GM20000 (cell line): ENCODE measurements at regions not wholly inside any gene's neighbourhood (a gene's known extent, or its start where the extent isn't known, plus 50 kb on each side); places are given as distances from the start of the nearest gene placed in this dataset.

ENCODE experiments used
- DNase-seq: peaks from one replicate; pipeline ENCODE4 v3.0.0; 2012; ENCODE audit warnings: low spot score
- TF ChIP-seq, protein P1 (sequence below): IDR thresholded peaks from 2 replicates; pipeline ENCODE4 v1.5.1; 2012; ENCODE audit warnings: mild to moderate bottlenecking, control low read depth; ENCODE audit errors: extremely low read depth, missing control alignments

DNA sequence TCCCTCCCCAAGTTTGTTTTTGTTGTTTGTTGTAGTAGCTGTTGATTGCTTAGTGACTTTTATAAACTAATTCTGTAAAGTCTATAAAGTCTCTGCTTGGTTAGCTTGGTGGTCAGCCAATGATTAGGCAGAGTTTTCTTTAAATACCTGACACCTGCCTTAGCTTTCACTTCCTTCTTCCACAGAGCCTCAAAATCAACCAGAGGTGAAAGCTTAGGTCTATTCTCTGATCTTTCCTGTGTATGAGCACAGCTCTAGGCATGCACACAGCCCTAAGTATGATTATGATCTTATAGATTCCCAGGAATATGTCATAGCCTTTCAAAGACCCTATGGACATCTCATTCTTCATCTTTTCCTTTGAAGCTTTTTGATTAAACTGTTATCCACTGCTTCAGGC, 514.7 kb downstream of the AACS start:
- DNase-seq = no peak
- TF ChIP-seq, protein P1, sequence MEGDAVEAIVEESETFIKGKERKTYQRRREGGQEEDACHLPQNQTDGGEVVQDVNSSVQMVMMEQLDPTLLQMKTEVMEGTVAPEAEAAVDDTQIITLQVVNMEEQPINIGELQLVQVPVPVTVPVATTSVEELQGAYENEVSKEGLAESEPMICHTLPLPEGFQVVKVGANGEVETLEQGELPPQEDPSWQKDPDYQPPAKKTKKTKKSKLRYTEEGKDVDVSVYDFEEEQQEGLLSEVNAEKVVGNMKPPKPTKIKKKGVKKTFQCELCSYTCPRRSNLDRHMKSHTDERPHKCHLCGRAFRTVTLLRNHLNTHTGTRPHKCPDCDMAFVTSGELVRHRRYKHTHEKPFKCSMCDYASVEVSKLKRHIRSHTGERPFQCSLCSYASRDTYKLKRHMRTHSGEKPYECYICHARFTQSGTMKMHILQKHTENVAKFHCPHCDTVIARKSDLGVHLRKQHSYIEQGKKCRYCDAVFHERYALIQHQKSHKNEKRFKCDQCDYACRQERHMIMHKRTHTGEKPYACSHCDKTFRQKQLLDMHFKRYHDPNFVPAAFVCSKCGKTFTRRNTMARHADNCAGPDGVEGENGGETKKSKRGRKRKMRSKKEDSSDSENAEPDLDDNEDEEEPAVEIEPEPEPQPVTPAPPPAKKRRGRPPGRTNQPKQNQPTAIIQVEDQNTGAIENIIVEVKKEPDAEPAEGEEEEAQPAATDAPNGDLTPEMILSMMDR = no peak

DNA sequence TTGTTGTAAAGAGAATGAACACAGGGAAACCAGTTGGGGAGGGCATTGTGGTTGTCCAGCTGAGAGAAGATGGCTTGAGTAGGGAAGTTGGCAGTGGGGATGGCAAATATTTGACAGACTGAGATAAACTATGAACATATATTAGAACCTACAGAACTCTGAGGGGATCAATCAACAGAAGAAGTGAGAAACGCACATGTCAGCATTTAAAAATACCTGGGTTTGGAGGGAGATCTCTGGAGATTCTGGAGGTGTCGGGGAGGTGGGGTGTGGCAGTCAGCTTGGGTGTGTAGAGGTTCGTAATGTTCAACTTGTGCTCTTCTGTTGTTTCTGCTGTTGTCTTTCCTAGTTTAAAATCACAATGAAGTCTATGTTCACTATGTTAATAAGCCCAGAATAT, 517.8 kb downstream of the AACS start:
- TF ChIP-seq, protein P1 = no peak
- DNase-seq = no peak

DNA sequence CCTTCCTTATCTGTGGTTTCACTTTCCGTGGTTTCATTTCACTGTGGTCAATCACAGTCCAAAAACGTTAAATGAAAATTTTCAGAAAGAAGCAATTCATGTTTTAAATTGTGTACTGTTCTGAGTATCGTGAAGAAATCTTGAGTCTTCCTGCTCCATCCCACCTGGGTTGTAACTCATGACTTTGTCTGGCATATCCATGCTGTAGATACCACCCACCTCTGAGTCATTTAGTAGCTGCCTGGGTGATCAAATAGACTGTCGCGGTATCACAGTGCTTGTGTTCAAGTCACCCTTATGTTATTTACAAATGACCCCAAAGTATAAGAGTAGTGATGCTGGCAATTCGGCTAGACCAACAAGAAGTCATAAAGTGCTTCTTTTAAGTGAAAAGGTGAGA, 521.2 kb downstream of the AACS start:
- TF ChIP-seq, protein P1 = no peak
- no peak for DNase-seq

DNA sequence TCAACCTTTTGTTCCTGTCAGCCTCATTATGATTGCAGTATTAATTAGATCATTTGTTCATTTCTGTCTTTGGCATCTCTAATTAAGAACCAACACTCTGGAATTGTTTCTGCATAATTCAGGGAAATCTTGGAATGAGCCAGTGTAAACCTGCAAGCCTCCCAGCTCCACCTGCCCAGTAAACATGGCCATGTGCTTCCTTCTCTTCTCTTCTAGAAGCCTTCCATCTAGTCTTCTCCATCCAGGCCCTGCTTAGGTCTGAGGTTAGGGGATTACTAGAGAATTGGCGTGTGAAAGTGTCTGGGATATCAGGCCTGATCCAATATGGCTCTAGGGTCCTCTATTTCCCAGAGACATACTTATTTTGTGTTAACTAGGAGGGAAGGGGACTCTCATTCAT, 528.0 kb downstream of the AACS start:
- TF ChIP-seq, protein P1 = no peak
- DNase-seq = no peak

DNA sequence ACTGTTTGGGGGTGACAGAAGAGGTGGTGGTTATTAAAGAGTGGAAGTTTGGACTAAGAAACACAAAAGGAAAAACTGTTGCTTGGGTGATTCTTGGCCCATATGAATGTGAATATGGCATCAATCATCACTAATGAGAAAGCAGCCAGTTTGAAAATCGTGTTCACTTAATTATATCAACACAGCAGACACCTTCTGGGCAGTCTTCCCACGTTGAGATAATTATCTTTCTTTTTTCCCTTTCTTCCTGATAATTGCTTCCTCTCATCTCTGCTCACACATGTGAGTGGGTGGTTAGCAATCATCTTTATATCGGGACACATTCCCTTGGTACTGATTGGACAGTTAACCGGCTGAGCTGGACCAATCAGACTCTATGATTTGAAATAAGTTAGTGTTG, 539.7 kb downstream of the AACS start:
- TF ChIP-seq, protein P1 = no peak
- DNase-seq = no peak

DNA sequence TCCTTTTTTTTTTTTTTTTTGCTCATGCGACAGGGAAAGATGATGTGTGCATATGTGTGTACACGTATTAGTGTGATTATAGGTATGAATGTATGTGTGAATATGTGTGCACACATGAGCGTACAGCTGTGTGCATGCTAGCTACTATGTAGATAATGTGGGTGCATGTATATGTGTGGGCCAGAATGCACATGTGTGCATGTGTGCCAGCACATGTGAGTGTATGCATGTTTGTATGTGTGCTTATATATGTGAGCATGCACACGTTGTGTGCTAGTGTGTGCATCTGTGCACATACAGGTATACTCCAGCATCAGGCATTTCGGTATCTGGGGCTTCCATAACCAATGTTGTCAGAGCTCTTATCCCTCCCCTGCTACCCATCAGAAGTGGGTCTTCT, 541.1 kb downstream of the AACS start:
- no peak for DNase-seq
- TF ChIP-seq, protein P1 = no peak

DNA sequence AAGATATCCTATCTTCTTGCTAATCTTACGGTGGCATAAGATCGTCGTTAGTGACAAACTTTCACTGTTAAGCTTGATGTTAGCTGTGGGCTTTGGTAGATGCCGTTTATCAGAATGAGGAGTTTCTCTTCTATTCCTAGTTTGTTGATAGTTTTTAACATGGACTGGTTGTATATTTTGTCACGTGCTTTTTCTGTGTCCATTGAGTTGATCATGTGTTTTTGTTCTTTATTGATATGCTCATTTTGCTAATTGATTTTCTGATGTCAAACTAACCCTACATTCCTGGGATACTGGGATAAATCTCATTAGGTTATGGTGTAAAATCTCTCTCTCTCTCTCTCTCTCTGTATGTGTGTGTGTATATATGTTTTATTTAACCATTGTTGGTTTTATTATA, 545.1 kb downstream of the AACS start:
- TF ChIP-seq, protein P1 = no peak
- no peak for DNase-seq
